Endothelial cell of umbilical vein (primary cell): ENCODE measurements at regions not wholly inside any gene's neighbourhood (a gene's known extent, or its start where the extent isn't known, plus 50 kb on each side); places are given as distances from the start of the nearest gene placed in this dataset.

Source experiments
- BruUV-seq: library from RNA; stranded (reverse); fragments of 400-500 nt; replicated peaks from 2 replicates; lab custom pipeline; 2021; lab: Mats Ljungman, UMichigan
- CTCF ChIA-PET: fragments of 300-600, 350-600 bp; sonication (Branson Sonifier 250); formaldehyde crosslinking; loops from one replicate; lab custom pipeline; 2021; ENCODE audit warnings: antibody characterized with exemption, inconsistent platforms; lab: Charles Lee
- POLR2A ChIA-PET: fragments of 300-600, 350-600 bp; sonication (Branson Sonifier 250); formaldehyde crosslinking; loops from one replicate; lab custom pipeline; 2021; ENCODE audit warnings: antibody characterized with exemption, inconsistent platforms; lab: Charles Lee
- DNase-seq: peaks from one replicate; pipeline ENCODE4 v3.0.0-alpha.2; 2011; ENCODE audit warnings: low read depth, low spot score
- FAIRE-seq: peaks from 2 replicates; lab custom pipeline; 2011; peaks lifted over from hg19 to GRCh38; lab: Jason Lieb, UNC
- H2AFZ ChIP-seq: 2 replicates; pipeline ENCODE4 v1.6.0; 2012; ENCODE audit warnings: low read depth, low read length, control low read depth, inconsistent platforms
- H3K27ac ChIP-seq: 2 replicates; pipeline ENCODE4 v1.5.1; 2011; ENCODE audit warnings: low read depth, mild to moderate bottlenecking, control low read depth, low read length, moderate library complexity; ENCODE audit not compliant: insufficient read depth
- H3K27me3 ChIP-seq, 2 experiments: 2 replicates each; pipeline versions ENCODE4 v1.6.0 to v1.6.1; 2011; ENCODE audit warnings: low read length in 2 of 2, mixed read lengths in 1 of 2; ENCODE audit not compliant: control insufficient read depth in 2 of 2, insufficient read depth in 2 of 2
- H3K36me3 ChIP-seq, 2 experiments: 2 replicates in 1 of 2; 3 replicates in 1 of 2; pipeline ENCODE4 v1.5.1; 2011; ENCODE audit warnings: low read length in 2 of 2, mild to moderate bottlenecking in 1 of 2, moderate library complexity in 1 of 2; ENCODE audit not compliant: control insufficient read depth in 2 of 2, insufficient read depth in 2 of 2; ENCODE audit errors: extremely low read depth in 1 of 2
- H3K4me1 ChIP-seq: 3 replicates; pipeline ENCODE4 v1.5.1; 2011; ENCODE audit warnings: mild to moderate bottlenecking, low read length; ENCODE audit not compliant: control insufficient read depth, insufficient read depth; ENCODE audit errors: extremely low read depth
- H3K4me2 ChIP-seq: 2 replicates; pipeline ENCODE4 v1.6.1; 2011; ENCODE audit warnings: low read length, control low read depth, mixed read lengths; ENCODE audit not compliant: insufficient read depth
- H3K4me3 ChIP-seq, 3 experiments: fragments of 200-600 bp in 1 of 3; sonication (generic), shearing (Covaris generic) in 1 of 3; replicated peaks in 1 of 3; 2 replicates each; pipeline ENCODE4 v1.5.1; 2011 to 2016; ENCODE audit warnings: control low read depth in 3 of 3, low read length in 3 of 3, mild to moderate bottlenecking in 2 of 3, inconsistent platforms in 1 of 3, low read depth in 1 of 3, moderate library complexity in 1 of 3; ENCODE audit not compliant: insufficient read depth in 1 of 3
- H3K79me2 ChIP-seq: 2 replicates; pipeline ENCODE4 v1.6.0; 2012; ENCODE audit warnings: low read length, inconsistent platforms; ENCODE audit not compliant: control insufficient read depth, insufficient read depth
- H3K9ac ChIP-seq: replicated peaks from 2 replicates; pipeline ENCODE3; 2011; ENCODE audit warnings: low read length, control low read depth; ENCODE audit not compliant: insufficient read depth; ENCODE audit errors: extremely low read depth
- H3K9me1 ChIP-seq: replicated peaks from 3 replicates; pipeline ENCODE4 v1.6.0; 2011; ENCODE audit warnings: mild to moderate bottlenecking, low read length; ENCODE audit not compliant: control insufficient read depth, insufficient read depth; ENCODE audit errors: extremely low read depth
- H3K9me3 ChIP-seq: replicated peaks from 2 replicates; pipeline ENCODE4 v1.5.1; 2012; ENCODE audit warnings: low read length, inconsistent platforms; ENCODE audit not compliant: control insufficient read depth, insufficient read depth
- H4K20me1 ChIP-seq: replicated peaks from 2 replicates; pipeline ENCODE3; 2011; ENCODE audit warnings: mild to moderate bottlenecking, low read length; ENCODE audit not compliant: control insufficient read depth, insufficient read depth; ENCODE audit errors: extremely low read depth
- CTCF ChIP-seq, 2 donors: IDR thresholded peaks; 1 replicate in 1 of 2; 2 replicates in 1 of 2; pipeline ENCODE4 v1.5.1; 2011; ENCODE audit warnings: low read length in 2 of 2, mild to moderate bottlenecking in 2 of 2, moderate library complexity in 2 of 2, control low read depth in 1 of 2, inconsistent platforms in 1 of 2, low read depth in 1 of 2; ENCODE audit not compliant: insufficient read depth in 1 of 2; ENCODE audit errors: extremely low read depth in 1 of 2
- JUN ChIP-seq: IDR thresholded peaks from 2 replicates; pipeline ENCODE4 v1.6.1; 2011; ENCODE audit warnings: borderline replicate concordance, low read depth; ENCODE audit not compliant: insufficient read length, insufficient read depth
- MYC ChIP-seq: IDR thresholded peaks from one replicate; pipeline ENCODE4 v1.6.1; 2011; ENCODE audit warnings: mild to moderate bottlenecking, low read depth, low read length
- POLR2AphosphoS5 ChIP-seq: IDR thresholded peaks from 2 replicates; pipeline ENCODE4 v1.6.1; 2012; ENCODE audit warnings: low read depth, mild to moderate bottlenecking, control low read depth, low read length, moderate library complexity; ENCODE audit not compliant: insufficient read depth
- dilution Hi-C: fragments of 300-500 bp; cut with MboI; formaldehyde crosslinking; loops from one replicate; pipeline ENCODE4 v1.15.0; 2019; ENCODE audit warnings: low sequenced_read_pairs; ENCODE audit not compliant: extremely low pct_ligation_motif_present
- intact Hi-C: fragments of 100-400 bp; cut with micrococcal nuclease; formaldehyde crosslinking; loops from one replicate; pipeline ENCODE4 v1.10.0; 2022

GRCh38 chr2:147026664-147027295, 818.0 kb upstream of the ACVR2A start:
- DNase-seq, result no peak

GRCh38 chr2:147025646-147026585, 818.9 kb upstream of the ACVR2A start:
- intact Hi-C loops, result no loop called here
- CTCF ChIA-PET, result no interaction called here

More at GRCh38 chr2:147026664-147027295, 818.0 kb upstream of the ACVR2A start:
- H4K20me1 ChIP-seq, result no peaks in the 10 kb centered on the region
- H3K36me3 ChIP-seq, result no peaks in the 10 kb centered on the region
- H3K27me3 ChIP-seq, result no peaks in the 10 kb centered on the region
- no peak for TF ChIP-seq MYC
- no TSS peak for BruUV-seq
- H3K4me1 ChIP-seq, result peaks cover 6% of the 10 kb centered on the region
- H3K79me2 ChIP-seq, result no peaks in the 10 kb centered on the region
- no peak overlapping the region for H3K9ac ChIP-seq
- CTCF ChIA-PET, result interaction anchor here (0.7 kb wide), 1 partner anchor 19 kb away, joined by 3 read pairs; no protein-coding TSS in a partner anchor
- no peak overlapping the region for H3K4me2 ChIP-seq
- POLR2A ChIA-PET, result no interaction called here
- no peak overlapping the region for H3K27ac ChIP-seq
- dilution Hi-C loops, result no loop called here
- H3K4me3 ChIP-seq, result no peak overlapping the region
- H3K9me1 ChIP-seq, result no peaks in the 10 kb centered on the region
- intact Hi-C loops, result no loop called here
- no peak for FAIRE-seq
- H2AFZ ChIP-seq, result no peak overlapping the region
- no peaks in the 10 kb centered on the region for H3K9me3 ChIP-seq

More at GRCh38 chr2:147025646-147026585, 818.9 kb upstream of the ACVR2A start:
- Histone ChIP-seq H3K27ac (no peak overlapping the region), H3K27me3 (no peaks in the 10 kb centered on the region), H3K4me1 (peaks cover under 1% of the 10 kb centered on the region), H3K4me3 (no peak overlapping the region), H3K9ac (no peak overlapping the region), H3K79me2 (no peaks in the 10 kb centered on the region), H3K4me2 (no peak overlapping the region), H2AFZ (no peak overlapping the region), H4K20me1 (no peaks in the 10 kb centered on the region), H3K9me3 (no peaks in the 10 kb centered on the region), H3K9me1 (no peaks in the 10 kb centered on the region), H3K36me3 (no peaks in the 10 kb centered on the region)
- no TSS peak for BruUV-seq
- TF ChIP-seq CTCF (IDR thresholded peaks at IDR 0.05; ENCODE audit: extremely low read depth in 1 of 2, insufficient read depth in 1 of 2, low read depth in 1 of 2, low read length in 2 of 2) (no peak), JUN (no peak), POLR2AphosphoS5 (no peak), MYC (no peak)
- DNase-seq, result no peak
- dilution Hi-C loops, result no loop called here
- POLR2A ChIA-PET, result no interaction called here
- no peak for FAIRE-seq
